ENCODE measurements at regions not wholly inside any gene's neighbourhood (a gene's known extent, or its start where the extent isn't known, plus 50 kb on each side); places are given as distances from the start of the nearest gene placed in this dataset.
"Not testable (repeated sequence)": the region's sequence is repeated elsewhere in the genome, so short reads cannot be mapped to it uniquely, and the experiment has no call there.

DNA sequence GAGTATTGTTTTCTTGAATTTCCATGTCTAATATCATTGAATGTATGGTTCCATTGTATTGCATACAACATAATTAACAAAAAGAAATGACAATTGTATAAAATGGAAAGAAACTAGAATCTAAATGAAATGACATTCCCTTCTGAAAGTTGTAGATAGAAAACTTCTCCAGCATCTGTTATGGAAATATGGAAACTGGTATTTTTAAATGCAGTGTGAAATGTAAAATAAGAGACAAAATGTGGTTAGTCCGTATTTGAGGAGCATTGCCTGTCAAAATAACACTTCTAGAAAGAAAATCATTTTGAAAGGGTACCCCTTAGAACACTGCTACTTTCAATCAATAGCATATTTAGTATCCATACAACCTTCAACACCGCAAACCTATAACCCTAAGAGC, 286.3 kb upstream of the CELF2 start:
- DNase-seq, result no peak
- H3K36me3 ChIP-seq, result no peaks in the 10 kb centered on the region
- no peaks in the 10 kb centered on the region for H3K4me1 ChIP-seq
- TF ChIP-seq, protein P1, sequence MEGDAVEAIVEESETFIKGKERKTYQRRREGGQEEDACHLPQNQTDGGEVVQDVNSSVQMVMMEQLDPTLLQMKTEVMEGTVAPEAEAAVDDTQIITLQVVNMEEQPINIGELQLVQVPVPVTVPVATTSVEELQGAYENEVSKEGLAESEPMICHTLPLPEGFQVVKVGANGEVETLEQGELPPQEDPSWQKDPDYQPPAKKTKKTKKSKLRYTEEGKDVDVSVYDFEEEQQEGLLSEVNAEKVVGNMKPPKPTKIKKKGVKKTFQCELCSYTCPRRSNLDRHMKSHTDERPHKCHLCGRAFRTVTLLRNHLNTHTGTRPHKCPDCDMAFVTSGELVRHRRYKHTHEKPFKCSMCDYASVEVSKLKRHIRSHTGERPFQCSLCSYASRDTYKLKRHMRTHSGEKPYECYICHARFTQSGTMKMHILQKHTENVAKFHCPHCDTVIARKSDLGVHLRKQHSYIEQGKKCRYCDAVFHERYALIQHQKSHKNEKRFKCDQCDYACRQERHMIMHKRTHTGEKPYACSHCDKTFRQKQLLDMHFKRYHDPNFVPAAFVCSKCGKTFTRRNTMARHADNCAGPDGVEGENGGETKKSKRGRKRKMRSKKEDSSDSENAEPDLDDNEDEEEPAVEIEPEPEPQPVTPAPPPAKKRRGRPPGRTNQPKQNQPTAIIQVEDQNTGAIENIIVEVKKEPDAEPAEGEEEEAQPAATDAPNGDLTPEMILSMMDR (IDR thresholded peaks at IDR 0.05), result no peak
- no peak for TF ChIP-seq POLR2A (IDR thresholded peaks at IDR 0.05)
- H3K4me3 ChIP-seq, result no peak overlapping the region
- H3K27ac ChIP-seq, result no peak overlapping the region
- H3K9me3 ChIP-seq, result no peaks in the 10 kb centered on the region
- no peaks in the 10 kb centered on the region for H3K27me3 ChIP-seq

DNA sequence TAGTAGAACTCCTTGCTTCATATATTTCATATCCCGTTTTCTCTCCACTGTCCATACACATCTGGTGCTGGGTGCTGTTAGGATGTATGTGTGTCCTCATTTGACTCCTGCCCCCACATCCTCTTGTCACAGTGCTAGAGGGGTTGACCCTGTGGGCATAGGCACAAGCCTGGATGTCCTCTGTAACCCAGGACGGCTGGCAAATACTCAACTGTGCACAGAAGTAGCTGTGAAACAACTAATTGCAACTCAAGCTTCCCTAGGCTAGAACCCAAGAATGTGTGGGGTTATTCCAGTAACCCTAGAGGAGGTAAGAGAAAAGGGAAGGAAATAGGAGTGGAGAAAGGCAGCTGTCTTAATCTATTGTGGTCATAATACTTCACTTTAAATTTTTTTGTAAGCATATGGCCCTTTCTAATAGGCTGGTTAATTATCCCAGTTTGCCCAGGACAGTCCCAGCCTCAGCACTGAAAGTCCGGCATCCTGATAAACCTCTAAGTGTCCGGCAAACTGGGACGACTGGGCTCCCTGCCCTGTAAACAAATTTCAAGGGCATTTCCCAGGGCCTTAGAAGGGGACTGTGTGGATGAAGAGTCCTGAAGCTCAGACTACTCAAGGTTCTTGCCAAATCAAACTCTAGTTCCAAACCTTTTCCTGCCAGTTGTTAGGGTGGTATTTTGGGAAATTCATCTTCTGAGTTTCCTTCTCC, 283.2 kb upstream of the CELF2 start:
- H3K27me3 ChIP-seq, result no peaks in the 10 kb centered on the region
- no peaks in the 10 kb centered on the region for H3K4me1 ChIP-seq
- no peak overlapping the region for H3K4me3 ChIP-seq
- DNase-seq, result no peak
- TF ChIP-seq, protein P1 (IDR thresholded peaks at IDR 0.05), result no peak
- no peak for TF ChIP-seq POLR2A (IDR thresholded peaks at IDR 0.05)
- H3K36me3 ChIP-seq, result no peaks in the 10 kb centered on the region
- H3K9me3 ChIP-seq, result no peaks in the 10 kb centered on the region
- H3K27ac ChIP-seq, result no peak overlapping the region

DNA sequence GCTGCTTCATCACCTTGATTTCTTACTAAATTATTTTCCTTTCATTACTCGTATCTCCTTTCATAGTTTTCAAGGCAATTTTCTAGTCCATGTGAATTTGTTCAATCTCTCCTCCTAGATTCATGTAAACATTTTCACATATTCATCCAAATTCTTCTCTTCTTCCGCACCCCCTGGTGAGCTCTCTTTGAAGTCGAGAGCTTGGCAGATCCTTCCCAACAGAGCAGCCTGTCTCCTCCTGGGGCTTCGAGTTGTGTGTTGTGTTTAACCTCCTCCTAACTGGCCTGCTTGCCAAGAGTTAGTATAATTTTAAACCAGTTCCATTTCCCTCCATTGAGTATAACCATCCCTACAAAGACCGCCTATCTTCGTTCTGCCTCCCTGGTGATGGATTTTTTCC, 272.4 kb upstream of the CELF2 start:
- DNase-seq, result no peak
- H3K27me3 ChIP-seq, result no peaks in the 10 kb centered on the region
- no peak overlapping the region for H3K4me3 ChIP-seq
- no peak overlapping the region for H3K27ac ChIP-seq
- H3K4me1 ChIP-seq, result no peaks in the 10 kb centered on the region
- H3K9me3 ChIP-seq, result no peaks in the 10 kb centered on the region
- TF ChIP-seq POLR2A (IDR thresholded peaks at IDR 0.05), result no peak
- TF ChIP-seq, protein P1 (IDR thresholded peaks at IDR 0.05), result no peak
- no peaks in the 10 kb centered on the region for H3K36me3 ChIP-seq

- Histone ChIP-seq H3K4me1 (no peaks in the 10 kb centered on the region), H3K27ac (no peak overlapping the region), H3K9me3 (no peaks in the 10 kb centered on the region), H3K4me3 (no peak overlapping the region), H3K36me3 (no peaks in the 10 kb centered on the region), H3K27me3 (no peaks in the 10 kb centered on the region)
- DNase-seq, result no peak
- no peak for TF ChIP-seq POLR2A (IDR thresholded peaks at IDR 0.05)
- TF ChIP-seq, protein P1 (IDR thresholded peaks at IDR 0.05), result no peak
These were observed 262.2 kb upstream of the CELF2 start for GRCh38 chr10:10755490-10755889.

GRCh38 chr10:10758306-10758705, 259.4 kb upstream of the CELF2 start:
- no peaks in the 10 kb centered on the region for H3K27me3 ChIP-seq
- no peaks in the 10 kb centered on the region for H3K36me3 ChIP-seq
- TF ChIP-seq, protein P1 (IDR thresholded peaks at IDR 0.05), result no peak
- TF ChIP-seq POLR2A (IDR thresholded peaks at IDR 0.05), result no peak
- H3K4me1 ChIP-seq, result no peaks in the 10 kb centered on the region
- no peak overlapping the region for H3K4me3 ChIP-seq
- H3K9me3 ChIP-seq, result no peaks in the 10 kb centered on the region
- DNase-seq, result no peak
- no peak overlapping the region for H3K27ac ChIP-seq

DNA sequence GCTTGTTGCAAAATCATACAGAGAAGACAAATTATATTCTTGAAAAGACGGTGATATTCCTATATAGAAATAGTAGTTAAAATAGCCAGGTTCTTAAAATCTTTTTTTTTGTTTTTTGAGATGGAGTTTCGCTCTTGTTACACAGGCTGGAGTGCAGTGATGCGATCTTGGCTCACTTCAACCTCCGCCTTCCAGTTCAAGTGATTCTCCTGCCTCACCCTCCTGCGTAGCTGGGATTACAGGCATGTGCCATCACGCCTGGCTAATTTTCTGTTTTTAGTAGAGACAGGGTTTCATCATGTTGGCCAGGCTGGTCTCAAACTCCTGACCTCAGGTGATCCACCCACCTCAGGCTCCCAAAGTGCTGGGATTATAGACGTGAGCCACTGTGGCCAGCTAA, 257.9 kb upstream of the CELF2 start:
- not testable (repeated sequence) for H3K4me1 ChIP-seq, DNase-seq, H3K36me3 ChIP-seq

More for the DNA sequence above, 257.9 kb upstream of the CELF2 start:
- H3K27ac ChIP-seq, H3K27me3 ChIP-seq, H3K4me3 ChIP-seq, H3K9me3 ChIP-seq: not testable (repeated sequence)
